Anterior cingulate cortex (tissue), 58 donors: ENCODE measurements at regions not wholly inside any gene's neighbourhood (a gene's known extent, or its start where the extent isn't known, plus 50 kb on each side); places are given as distances from the start of the nearest gene placed in this dataset.
"Not testable (repeated sequence)": the region's sequence is repeated elsewhere in the genome, so short reads cannot be mapped to it uniquely, and the experiment has no call there.

Experiments
- DNase-seq, 58 donors: peaks; one replicate each; lab custom pipeline; 2025; lab: John Stamatoyannopoulos, UW

GRCh38 chr9:93879662-93880407 is 75.3 kb downstream of the BARX1 start:
- DNase-seq: not testable (repeated sequence)

GRCh38 chr9:93875330-93875729 is 79.8 kb downstream of the BARX1 start:
- no peak for DNase-seq

DNA sequence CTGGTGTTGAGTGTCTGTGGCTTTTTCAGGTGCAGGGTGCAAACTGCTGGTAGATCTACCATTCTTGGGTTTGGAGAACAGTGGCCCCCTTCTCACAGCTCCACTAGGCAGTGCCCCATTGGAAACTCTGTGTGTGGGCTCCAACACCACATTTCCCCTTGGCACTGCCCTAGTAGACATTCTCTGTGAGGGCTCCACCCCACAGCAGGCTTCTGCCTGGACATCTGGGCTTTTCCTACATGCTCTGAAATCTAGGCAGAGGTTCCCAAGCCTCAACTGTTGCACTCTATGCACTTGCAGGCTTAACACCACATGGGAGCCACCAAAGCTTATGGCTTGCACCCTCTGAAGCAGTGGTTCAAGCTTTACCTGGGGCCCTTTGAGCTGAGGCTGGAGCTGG is 80.9 kb downstream of the BARX1 start:
- DNase-seq: no peak

DNA sequence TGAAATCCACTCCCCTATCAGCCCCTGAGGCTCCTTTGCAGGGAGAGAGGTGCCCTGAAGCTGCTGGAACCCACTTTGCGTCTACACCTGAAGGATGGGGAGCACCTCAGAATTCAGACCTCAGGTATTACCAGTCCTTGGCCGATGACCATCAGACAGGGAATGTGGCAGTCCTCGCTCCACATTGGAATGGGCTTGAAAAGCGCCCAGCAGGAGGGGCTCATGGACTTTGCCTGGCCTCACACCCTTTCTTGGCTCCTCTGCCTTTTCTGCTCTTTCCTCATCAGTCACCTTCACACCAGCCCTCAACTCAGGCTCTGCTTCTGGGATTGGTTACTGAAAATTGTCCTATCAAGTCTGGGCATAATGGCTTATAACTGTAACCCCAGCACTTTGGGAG is 83.9 kb downstream of the BARX1 start:
- no peak for DNase-seq

DNA sequence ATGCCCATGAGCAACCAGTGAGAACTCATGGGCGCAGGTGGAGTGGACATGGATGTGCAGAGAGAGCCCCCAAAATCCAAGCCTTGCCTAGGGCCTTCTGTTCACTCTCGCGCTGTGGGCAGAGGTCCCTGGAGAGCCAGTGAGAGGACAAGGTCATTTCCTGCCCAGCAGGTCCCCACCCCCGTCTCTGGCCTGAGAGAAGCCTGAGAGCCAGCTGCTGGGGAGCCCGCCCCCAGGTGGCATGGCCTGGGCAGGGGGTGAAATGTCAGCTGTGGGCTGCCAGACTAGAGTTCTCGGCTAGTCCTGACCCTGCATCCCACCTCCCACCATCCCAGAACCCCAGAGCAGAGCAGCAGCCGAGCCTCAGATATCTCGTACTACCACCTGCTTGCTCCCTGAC is 85.3 kb downstream of the BARX1 start:
- no peak for DNase-seq

DNA sequence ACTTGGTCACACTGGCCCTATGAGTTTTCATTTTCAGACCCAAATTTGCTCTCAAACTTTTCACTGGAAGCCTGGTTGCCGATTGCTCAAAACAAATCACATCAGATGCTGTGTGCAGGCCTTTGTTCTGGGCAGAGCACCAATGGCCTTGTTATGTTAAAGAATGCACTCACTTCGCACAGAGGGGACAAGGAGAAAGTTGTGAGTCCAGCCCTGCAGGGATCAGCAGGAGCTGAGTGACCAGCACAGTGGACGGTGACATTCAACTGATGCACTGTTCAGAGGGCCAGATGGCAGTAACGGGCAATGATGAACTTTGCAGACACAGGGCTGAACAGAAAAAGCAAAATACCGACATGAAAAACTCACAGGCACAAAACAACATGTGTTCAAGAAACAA is 86.1 kb downstream of the BARX1 start:
- no peak for DNase-seq

DNA sequence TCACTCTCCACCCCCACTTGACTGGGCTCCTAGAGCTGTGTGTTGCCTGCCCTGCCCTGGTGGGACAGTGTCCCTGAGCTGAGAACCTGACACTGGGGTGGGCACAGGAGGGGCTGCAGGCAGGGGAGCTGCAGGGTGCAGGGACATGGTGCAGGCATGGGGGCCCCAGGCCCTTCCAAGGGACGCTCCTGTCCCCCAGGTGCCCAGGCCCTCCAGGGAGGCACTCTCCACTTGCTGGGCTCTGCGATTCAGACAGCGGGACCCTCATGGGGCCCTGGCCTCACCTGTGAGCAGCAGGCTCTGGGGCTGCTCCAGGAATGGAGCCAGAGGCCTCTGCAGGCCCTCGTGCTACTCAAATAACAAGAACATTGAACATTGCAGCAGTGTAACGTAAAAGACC is 89.4 kb downstream of the BARX1 start:
- no peak for DNase-seq

- DNase-seq: no peak
Observed at GRCh38 chr9:93865245-93865644, 89.9 kb downstream of the BARX1 start.

DNA sequence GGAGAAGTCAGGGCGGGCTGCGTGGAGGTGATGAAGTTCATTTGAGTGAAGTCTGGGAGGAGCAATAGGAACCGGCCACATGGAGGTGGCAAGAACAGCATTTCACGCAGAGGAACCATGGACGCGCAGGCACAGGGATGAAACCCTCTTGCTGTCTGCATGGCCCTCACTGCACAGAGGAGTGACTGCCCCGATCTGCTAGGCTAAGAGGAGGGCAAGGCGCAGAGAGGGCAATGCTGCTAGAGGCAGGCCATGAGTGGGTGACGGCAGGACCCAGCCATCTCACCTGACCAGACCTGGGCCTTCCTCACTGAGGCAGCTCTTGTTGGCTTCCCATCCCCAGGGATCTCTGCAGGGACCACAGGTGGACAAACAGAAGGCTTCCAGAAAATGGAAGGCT is 90.3 kb downstream of the BARX1 start:
- no peak for DNase-seq

- DNase-seq: no peak
Observed at GRCh38 chr9:93864032-93864431, 91.1 kb downstream of the BARX1 start.

GRCh38 chr9:93862877-93863545 is 92.1 kb downstream of the BARX1 start:
- no peak for DNase-seq

- no peak for DNase-seq
Observed at GRCh38 chr9:93861736-93862358, 93.3 kb downstream of the BARX1 start.

DNA sequence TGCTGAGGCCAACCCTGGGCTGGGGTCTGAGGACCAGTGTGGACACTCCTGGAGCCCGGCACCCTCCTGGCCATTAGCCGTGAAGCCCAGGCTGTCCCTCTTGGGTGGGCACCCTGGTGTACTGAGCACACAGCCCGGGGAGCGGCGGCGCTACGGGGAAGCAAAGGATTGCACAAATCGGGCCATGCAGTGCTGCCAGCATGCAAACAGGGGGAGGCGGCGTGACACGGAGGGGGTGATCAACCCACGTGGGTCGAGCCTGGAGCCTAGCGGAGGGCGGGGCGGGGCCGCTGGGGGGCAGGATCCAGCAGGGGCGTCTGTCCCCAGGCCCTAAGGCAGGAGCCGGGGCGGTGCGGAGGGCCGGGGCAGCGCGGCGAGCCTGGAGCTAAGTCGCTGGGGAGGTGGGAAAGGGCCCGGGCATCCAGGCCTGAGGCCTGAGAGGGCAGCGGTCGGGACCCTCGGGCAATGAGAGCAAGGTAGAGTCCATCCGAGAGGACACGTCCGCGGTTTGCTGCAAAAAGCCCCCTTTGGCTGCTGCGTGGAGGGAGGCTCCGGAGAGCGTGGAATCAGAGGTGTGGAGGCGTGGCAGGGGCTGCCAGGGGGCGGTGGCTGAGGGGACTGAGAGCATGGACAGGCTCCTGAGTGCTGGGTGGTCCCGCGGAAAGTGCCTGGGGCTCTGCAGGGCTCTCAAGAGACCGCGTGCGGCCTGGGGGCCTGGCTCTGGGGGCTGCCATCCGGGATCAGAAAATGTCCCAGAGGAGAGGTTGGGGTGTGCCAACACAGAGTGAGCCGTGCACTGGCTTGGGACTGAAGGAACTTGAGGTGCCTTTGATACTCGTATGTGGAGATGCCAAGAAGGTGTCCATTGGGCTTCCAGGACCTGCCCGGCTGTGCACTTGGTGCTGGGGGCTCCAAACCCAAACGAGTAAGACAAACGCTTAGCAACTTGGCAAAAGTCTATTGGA is 94.2 kb downstream of the BARX1 start:
- no peak for DNase-seq

- DNase-seq: no peak
Observed at GRCh38 chr9:93859431-93860215, 95.5 kb downstream of the BARX1 start.

DNA sequence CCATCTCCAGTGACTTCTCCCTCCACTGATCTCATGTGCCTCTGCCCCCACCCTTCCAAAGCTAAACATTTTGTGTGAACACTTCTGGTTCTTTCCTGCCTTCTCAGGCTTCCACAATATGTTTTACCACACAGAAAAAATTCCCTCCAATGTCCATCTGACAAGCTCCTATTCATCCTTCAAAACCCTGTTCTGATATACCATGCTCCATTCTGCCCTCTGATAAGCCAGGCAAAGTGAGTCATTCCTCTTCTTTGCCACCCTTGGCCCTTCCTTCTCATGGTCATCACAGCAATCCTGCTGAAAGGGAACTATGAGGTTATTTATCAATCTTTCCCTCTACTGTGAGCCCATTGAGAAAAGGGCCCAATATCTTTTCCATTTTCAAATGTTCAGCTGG is 97.6 kb downstream of the BARX1 start:
- DNase-seq: no peak

DNA sequence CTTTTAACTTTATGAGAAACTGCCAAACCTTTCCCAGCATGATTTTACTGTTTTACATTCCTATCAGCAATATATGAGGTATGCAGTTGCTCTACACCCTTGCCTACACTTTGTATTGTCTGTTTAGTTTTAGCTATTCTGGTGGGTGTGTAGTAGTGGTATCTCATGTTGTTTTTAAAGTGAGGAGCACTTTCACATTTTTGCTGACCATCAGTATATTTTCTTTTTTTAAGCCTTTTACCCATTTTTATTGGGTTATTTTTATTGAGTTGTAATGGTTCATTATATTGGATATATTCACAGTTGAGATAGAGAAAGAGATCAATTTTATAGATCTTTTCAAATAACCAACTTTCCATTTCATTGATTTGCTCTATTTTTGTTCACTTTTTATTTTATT is 102.4 kb downstream of the BARX1 start:
- DNase-seq: no peak

DNA sequence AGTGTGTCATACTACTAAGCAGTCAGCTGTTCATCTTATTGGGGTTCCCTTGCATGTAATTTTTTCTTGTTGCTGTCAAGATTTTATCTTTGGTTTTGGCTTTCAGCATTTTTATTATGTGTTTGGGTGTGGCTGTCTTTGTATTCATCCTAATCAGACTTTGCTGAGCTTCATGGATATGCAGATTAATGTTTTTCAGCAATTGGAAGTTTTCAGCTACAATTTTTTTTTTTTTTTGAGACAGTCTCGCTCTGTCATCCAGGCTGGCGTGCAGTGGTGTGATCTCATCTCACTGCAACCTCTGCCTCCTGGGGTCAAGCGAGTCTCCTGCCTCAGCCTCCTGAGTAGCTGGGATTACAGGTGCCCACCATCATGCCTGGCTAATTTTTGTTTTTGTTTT is 108.8 kb downstream of the BARX1 start:
- DNase-seq: no peak

- DNase-seq: no peak
Observed at GRCh38 chr9:93843396-93843795, 111.8 kb downstream of the BARX1 start.

GRCh38 chr9:93830606-93831005 is 124.5 kb downstream of the BARX1 start:
- DNase-seq: no peak

DNA sequence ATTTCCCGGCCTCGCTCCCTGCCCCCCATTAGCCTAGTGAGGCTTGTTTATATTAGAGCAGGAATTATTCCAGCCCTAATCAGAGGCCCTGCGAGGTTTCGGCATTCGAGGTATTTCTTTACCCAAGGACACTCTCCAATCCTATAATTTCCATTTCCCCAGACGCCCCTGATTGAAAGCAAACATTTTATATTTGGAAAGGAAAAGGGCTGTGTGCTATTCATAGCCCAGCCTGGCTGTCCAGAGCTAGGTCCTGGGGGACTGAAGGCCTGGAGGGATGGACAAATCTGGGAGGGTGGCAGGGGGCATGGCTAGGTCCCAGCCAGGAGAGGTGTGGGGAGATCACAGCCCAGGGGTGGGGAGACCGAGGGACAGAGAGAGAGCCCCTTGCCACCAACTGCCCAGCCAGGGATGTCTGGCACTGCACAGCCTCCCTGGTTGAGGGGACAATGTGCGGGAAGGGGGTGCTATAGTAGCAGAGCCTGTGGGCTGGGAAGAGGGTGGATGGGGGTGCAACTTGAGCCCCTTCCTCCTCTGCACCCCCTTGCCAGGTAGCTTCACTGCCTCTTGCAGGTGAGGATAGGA is 125.1 kb downstream of the BARX1 start:
- DNase-seq: no peak
